Muscle layer of duodenum (tissue), 2 donors: ENCODE measurements at regions not wholly inside any gene's neighbourhood (a gene's known extent, or its start where the extent isn't known, plus 50 kb on each side); places are given as distances from the start of the nearest gene placed in this dataset.

Source experiments
- H3K27ac ChIP-seq: one replicate; pipeline ENCODE4 v1.7.0; 2013; ENCODE audit warnings: mild to moderate bottlenecking, low read length
- H3K27me3 ChIP-seq: one replicate; pipeline ENCODE4 v1.7.0; 2013; ENCODE audit warnings: low read depth, mild to moderate bottlenecking, control low read depth, low read length
- H3K36me3 ChIP-seq, 2 donors: one replicate each; pipeline ENCODE4 v1.7.0; 2013; ENCODE audit warnings: low read length in 2 of 2, control low read depth in 1 of 2, mild to moderate bottlenecking in 1 of 2; ENCODE audit not compliant: insufficient read depth in 2 of 2, control insufficient read depth in 1 of 2
- H3K4me1 ChIP-seq, 2 donors: one replicate each; pipeline ENCODE4 v1.7.0; 2013; ENCODE audit warnings: low read length in 2 of 2, mild to moderate bottlenecking in 2 of 2, control low read depth in 1 of 2, moderate library complexity in 1 of 2; ENCODE audit not compliant: insufficient read depth in 2 of 2, control insufficient read depth in 1 of 2
- H3K4me3 ChIP-seq, 2 donors: one replicate each; pipeline ENCODE4 v1.7.0; 2013; ENCODE audit warnings: low read length in 2 of 2, low read depth in 1 of 2, mild to moderate bottlenecking in 1 of 2
- H3K9me3 ChIP-seq, 2 donors: one replicate each; pipeline ENCODE4 v1.7.0; 2013; ENCODE audit warnings: low read length in 2 of 2, control low read depth in 1 of 2, mild to moderate bottlenecking in 1 of 2; ENCODE audit not compliant: control insufficient read depth in 1 of 2
- donor health status: healthy.

GRCh38 chr6:106003268-106003987 lies 82.7 kb upstream of the PRDM1 start:
- H3K4me3 ChIP-seq = no peak overlapping the region
- no peaks in the 10 kb centered on the region for H3K4me1 ChIP-seq
- H3K9me3 ChIP-seq = no peaks in the 10 kb centered on the region
- no peak overlapping the region for H3K27ac ChIP-seq
- no peaks in the 10 kb centered on the region for H3K36me3 ChIP-seq
- no peaks in the 10 kb centered on the region for H3K27me3 ChIP-seq

GRCh38 chr6:106002005-106002404 lies 84.1 kb upstream of the PRDM1 start:
- H3K27me3 ChIP-seq = peaks cover 5% of the 10 kb centered on the region
- H3K27ac ChIP-seq = no peak overlapping the region

DNA sequence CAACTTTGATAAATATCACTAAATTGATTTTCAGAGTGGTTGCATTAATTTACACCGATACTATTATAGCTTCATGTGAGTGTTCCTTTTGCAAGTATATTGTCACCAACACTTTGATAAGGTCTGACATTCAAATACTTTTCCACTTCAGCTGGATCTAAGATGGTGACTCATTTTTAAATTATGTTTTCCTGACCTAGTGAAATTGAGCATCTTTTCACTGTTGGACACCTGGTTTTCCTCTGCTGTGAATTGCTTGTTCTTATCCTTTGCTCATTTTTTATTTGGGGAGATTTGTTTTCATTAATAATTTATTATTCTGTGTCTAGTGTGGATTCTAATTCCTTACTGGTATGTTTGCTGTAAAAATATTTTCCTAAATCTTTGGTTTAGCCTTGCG lies 85.2 kb upstream of the PRDM1 start:
- no peaks in the 10 kb centered on the region for H3K4me1 ChIP-seq
- no peak overlapping the region for H3K27ac ChIP-seq
- H3K27me3 ChIP-seq = peaks cover 11% of the 10 kb centered on the region
- H3K36me3 ChIP-seq = no peaks in the 10 kb centered on the region
- H3K9me3 ChIP-seq = no peaks in the 10 kb centered on the region
- H3K4me3 ChIP-seq = no peak overlapping the region

More at GRCh38 chr6:106002005-106002404, 84.1 kb upstream of the PRDM1 start:
- no peaks in the 10 kb centered on the region for H3K9me3 ChIP-seq
- H3K36me3 ChIP-seq = no peaks in the 10 kb centered on the region
- H3K4me3 ChIP-seq = no peak overlapping the region
- H3K4me1 ChIP-seq = no peaks in the 10 kb centered on the region

DNA sequence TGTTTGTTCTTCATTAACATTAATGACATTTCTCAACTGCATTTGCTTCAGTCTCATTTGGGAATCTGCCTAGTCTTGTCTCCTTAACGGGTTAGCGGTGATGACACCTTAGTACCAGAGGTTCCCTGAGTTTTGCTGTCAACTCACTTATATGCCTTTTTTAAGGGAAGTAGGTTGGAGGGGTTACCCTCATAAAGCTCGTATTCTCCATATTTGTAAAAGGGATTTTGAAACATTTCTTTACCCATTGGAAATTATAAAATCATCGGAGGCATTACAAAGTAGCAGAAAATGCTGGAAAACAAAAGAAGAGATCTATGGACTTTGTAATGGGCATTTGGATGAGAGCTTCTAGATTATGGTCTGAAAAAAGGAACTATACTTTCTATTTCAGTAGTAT lies 88.7 kb upstream of the PRDM1 start:
- H3K9me3 ChIP-seq = no peaks in the 10 kb centered on the region
- peaks cover 0 to 19% of the 10 kb centered on the region in 2 donors for H3K4me1 ChIP-seq
- no peaks in the 10 kb centered on the region for H3K36me3 ChIP-seq
- H3K27me3 ChIP-seq = peaks cover 27% of the 10 kb centered on the region
- no peak overlapping the region for H3K4me3 ChIP-seq
- H3K27ac ChIP-seq = no peak overlapping the region

DNA sequence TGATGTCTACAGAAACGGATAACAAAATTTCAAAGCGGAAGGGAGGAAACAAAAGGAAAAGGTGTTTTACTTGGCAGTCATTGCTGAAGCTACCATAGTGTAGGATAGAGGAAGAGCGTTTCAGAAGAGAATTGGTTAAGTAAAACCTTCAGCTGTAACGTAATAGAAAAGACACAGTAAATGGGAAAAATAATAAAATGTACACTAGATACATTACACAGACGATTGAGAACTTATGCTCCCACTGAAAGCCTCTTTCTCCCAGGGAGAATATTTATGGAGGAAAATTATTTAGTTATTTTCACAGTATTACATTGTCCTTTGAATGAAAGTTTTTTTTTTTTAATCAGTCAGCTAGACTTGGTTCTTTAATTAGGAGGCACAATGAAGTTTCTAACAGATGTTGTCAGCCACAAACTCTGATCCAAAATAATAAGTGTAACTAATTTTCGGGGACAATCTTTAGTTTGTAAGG lies 90.7 kb upstream of the PRDM1 start:
- Histone ChIP-seq H3K27ac (peak overlapping the region; percentile 70), H3K9me3 (no peaks in the 10 kb centered on the region), H3K4me1 (peaks cover 0 to 25% of the 10 kb centered on the region in 2 donors), H3K36me3 (no peaks in the 10 kb centered on the region), H3K4me3 (peak overlapping the region; percentile 56 to 76), H3K27me3 (peaks cover 27% of the 10 kb centered on the region)

GRCh38 chr6:105994591-105995390 lies 91.3 kb upstream of the PRDM1 start:
- Histone ChIP-seq H3K27ac (peak overlapping the region; percentile 70), H3K4me1 (peaks cover 0 to 25% of the 10 kb centered on the region in 2 donors), H3K36me3 (no peaks in the 10 kb centered on the region), H3K4me3 (peak overlapping the region; percentile 56 to 76), H3K9me3 (no peaks in the 10 kb centered on the region), H3K27me3 (peaks cover 27% of the 10 kb centered on the region)

DNA sequence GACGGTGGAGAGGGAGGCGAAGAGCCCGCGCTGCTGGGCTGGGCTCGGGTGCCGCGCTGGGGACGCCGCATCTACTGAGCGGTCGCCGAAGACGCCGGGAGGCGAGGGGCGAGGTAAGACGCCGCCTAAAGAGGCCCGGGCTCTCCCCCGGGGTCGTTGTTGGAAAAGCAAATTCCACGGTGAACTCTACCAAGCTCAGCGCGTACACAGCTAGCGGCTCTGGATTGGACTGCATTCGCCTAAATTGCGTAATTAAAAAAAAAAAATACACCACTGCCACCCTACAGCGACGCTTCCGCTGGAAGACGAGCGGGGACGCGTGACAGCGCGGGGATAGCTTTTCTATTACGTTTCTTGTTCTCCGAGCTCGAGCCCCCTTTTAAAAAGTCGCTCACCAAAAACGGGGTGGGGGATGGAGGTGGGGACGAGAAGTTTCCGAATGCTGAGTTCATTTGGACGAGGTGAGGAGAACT lies 92.0 kb upstream of the PRDM1 start:
- Histone ChIP-seq H3K4me3 (peak overlapping the region; percentile 56 to 76), H3K27me3 (peaks cover 27% of the 10 kb centered on the region), H3K36me3 (no peaks in the 10 kb centered on the region), H3K9me3 (no peaks in the 10 kb centered on the region), H3K27ac (peak overlapping the region; percentile 70), H3K4me1 (peaks cover 0 to 25% of the 10 kb centered on the region in 2 donors)

DNA sequence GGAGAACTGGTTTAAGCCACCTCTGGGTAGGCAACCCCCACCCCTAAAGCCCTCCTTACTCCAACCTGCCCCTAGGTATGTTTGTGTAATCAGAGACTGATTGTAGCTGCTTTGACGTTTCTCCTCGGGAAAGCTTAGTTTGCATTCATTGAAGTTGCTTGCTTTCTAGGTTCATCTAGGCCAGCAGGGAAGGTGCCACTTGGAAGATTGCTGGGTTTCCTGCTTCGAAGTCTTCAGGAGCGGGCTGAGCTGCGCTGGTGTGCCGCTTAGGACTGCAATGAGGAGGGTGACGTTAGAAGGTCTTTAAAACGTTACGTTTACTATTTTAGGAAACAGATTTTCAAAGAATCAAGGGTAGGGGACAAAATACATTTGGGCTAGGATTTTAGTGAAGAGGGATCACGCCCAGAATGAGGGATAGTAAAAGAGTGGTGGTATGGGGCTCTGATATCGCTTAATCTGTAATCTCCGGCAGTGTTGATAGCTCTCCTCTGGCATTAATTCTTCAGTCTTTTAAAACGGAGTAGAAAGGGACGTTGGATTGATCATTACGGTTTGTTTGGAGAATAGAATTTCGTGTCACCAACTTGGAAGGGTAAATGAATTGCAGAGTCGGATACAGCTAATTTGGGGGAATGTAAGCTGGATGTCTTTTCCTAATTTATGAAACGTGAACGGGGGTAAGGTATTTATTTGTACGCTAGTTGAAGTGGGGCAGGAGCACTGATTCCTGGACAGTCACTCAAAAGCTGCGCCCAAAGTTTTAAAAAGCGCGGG lies 92.6 kb upstream of the PRDM1 start:
- H3K36me3 ChIP-seq = no peaks in the 10 kb centered on the region
- peaks cover 0 to 25% of the 10 kb centered on the region in 2 donors for H3K4me1 ChIP-seq
- H3K27ac ChIP-seq = peak overlapping the region; percentile 70
- H3K27me3 ChIP-seq = peaks cover 27% of the 10 kb centered on the region
- H3K9me3 ChIP-seq = no peaks in the 10 kb centered on the region
- peak overlapping the region; percentile 56 to 76 for H3K4me3 ChIP-seq

DNA sequence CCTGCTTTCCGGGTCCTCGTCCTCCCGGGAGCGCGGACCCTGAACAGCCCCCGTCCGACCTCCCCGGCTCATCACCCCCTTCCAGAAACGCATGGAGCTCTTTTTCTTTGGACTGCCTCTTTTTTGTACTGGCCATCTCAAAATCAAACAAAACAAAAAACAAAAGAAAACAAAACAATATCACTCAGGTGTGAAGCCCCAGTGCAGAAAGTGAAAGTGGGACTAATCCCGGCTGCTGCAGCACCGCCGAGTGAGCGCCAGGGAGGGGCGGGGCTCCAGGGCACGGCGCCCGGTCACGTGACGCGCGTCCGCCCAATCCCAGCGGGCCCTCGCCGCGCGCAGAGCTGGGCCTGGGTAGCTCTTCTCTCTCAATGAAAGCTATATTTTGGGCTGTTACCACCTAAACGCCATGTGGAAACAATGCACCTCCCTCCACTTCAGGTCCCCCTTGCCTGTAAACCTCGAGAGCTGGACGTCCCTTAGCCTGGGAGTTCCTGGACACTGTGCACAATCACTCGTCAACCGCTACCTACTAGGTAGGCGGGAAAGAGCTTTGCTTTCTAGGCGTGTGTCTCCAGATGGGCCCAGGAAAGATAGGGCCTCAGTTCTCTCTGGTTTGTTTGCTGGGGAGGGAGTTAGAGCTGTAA lies 93.7 kb upstream of the PRDM1 start:
- peak overlapping the region; percentile 79 to 86 for H3K4me3 ChIP-seq
- peaks cover 27% of the 10 kb centered on the region for H3K27me3 ChIP-seq
- H3K4me1 ChIP-seq = peaks cover 0 to 25% of the 10 kb centered on the region in 2 donors
- H3K9me3 ChIP-seq = no peaks in the 10 kb centered on the region
- peak overlapping the region; percentile 48 for H3K27ac ChIP-seq
- no peaks in the 10 kb centered on the region for H3K36me3 ChIP-seq

- H3K9me3 ChIP-seq = no peaks in the 10 kb centered on the region
- peaks cover 27% of the 10 kb centered on the region for H3K27me3 ChIP-seq
- H3K4me3 ChIP-seq = peak overlapping the region; percentile 79 to 86
- peaks cover 0 to 25% of the 10 kb centered on the region in 2 donors for H3K4me1 ChIP-seq
- no peaks in the 10 kb centered on the region for H3K36me3 ChIP-seq
- H3K27ac ChIP-seq = peak overlapping the region; percentile 48
Measured at GRCh38 chr6:105991561-105992314, 94.4 kb upstream of the PRDM1 start.
